ENCODE measurements at regions not wholly inside any gene's neighbourhood (a gene's known extent, or its start where the extent isn't known, plus 50 kb on each side); places are given as distances from the start of the nearest gene placed in this dataset.
A peak's percentile ranks its signal among the peaks of the same experiment; 100 is the strongest.
"Not testable (repeated sequence)": the region's sequence is repeated elsewhere in the genome, so short reads cannot be mapped to it uniquely, and the experiment has no call there.

GRCh38 chr21:28877318-28877884, 115.3 kb downstream of the LTN1 start:
- no peak for ATAC-seq
- Mint-ChIP-seq H3K27me3 (no peaks in the 10 kb centered on the region), H3K9me3 (no peaks in the 10 kb centered on the region), H3K4me1 (no peaks in the 10 kb centered on the region), H3K27ac (peak overlapping the region in 1 of 2 donors; percentile 17), H3K4me3 (no peak overlapping the region)
- no peak for DNase-seq

- ATAC-seq, result no peak
- Mint-ChIP-seq H3K27me3 (no peaks in the 10 kb centered on the region), H3K4me3 (no peak overlapping the region), H3K4me1 (no peaks in the 10 kb centered on the region), H3K27ac (no peak overlapping the region), H3K9me3 (no peaks in the 10 kb centered on the region)
- no peak for DNase-seq
These were observed 117.6 kb downstream of the LTN1 start for GRCh38 chr21:28875078-28875477.

- H3K27me3 Mint-ChIP-seq, result no peaks in the 10 kb centered on the region
- ATAC-seq (no peak), DNase-seq (no peak)
- H3K4me3 Mint-ChIP-seq, result no peak overlapping the region
- H3K27ac Mint-ChIP-seq, result no peak overlapping the region
- H3K4me1 Mint-ChIP-seq, result no peaks in the 10 kb centered on the region
- no peaks in the 10 kb centered on the region for H3K9me3 Mint-ChIP-seq
These were observed 120.5 kb downstream of the LTN1 start for GRCh38 chr21:28872218-28872617.

GRCh38 chr21:28871388-28872010, 121.2 kb downstream of the LTN1 start:
- Mint-ChIP-seq H3K4me1 (no peaks in the 10 kb centered on the region), H3K27ac (no peak overlapping the region), H3K4me3 (no peak overlapping the region), H3K9me3 (no peaks in the 10 kb centered on the region), H3K27me3 (no peaks in the 10 kb centered on the region)
- DNase-seq (no peak), ATAC-seq (no peak)

- Mint-ChIP-seq H3K9me3 (no peaks in the 10 kb centered on the region), H3K27me3 (no peaks in the 10 kb centered on the region), H3K4me3 (no peak overlapping the region), H3K4me1 (no peaks in the 10 kb centered on the region), H3K27ac (no peak overlapping the region)
- ATAC-seq (no peak), DNase-seq (no peak)
These were observed 125.3 kb downstream of the LTN1 start for GRCh38 chr21:28867401-28867800.

GRCh38 chr21:28865488-28866186, 127.0 kb downstream of the LTN1 start:
- DNase-seq, result no peak
- Mint-ChIP-seq H3K4me1 (no peaks in the 10 kb centered on the region), H3K9me3 (no peaks in the 10 kb centered on the region), H3K27ac (no peak overlapping the region), H3K27me3 (no peaks in the 10 kb centered on the region), H3K4me3 (no peak overlapping the region)
- no peak for ATAC-seq

- no peak overlapping the region for H3K4me3 Mint-ChIP-seq
- DNase-seq (no peak), ATAC-seq (no peak)
These were observed 134.3 kb downstream of the LTN1 start for GRCh38 chr21:28858424-28858823.

GRCh38 chr21:28857752-28858151, 134.9 kb downstream of the LTN1 start:
- Mint-ChIP-seq H3K27ac (no peak overlapping the region), H3K27me3 (no peaks in the 10 kb centered on the region), H3K4me3 (no peak overlapping the region), H3K9me3 (peaks cover 6 to 7% of the 10 kb centered on the region in 2 donors), H3K4me1 (no peaks in the 10 kb centered on the region)
- DNase-seq, result no peak
- no peak for ATAC-seq

More at GRCh38 chr21:28858424-28858823, 134.3 kb downstream of the LTN1 start:
- Mint-ChIP-seq H3K27me3 (no peaks in the 10 kb centered on the region), H3K9me3 (peaks cover 6 to 7% of the 10 kb centered on the region in 2 donors), H3K27ac (no peak overlapping the region), H3K4me1 (no peaks in the 10 kb centered on the region)

GRCh38 chr21:28856588-28857250, 136.0 kb downstream of the LTN1 start:
- DNase-seq, result no peak
- Mint-ChIP-seq H3K9me3 (peaks cover 6 to 7% of the 10 kb centered on the region in 2 donors), H3K4me3 (no peak overlapping the region), H3K27me3 (no peaks in the 10 kb centered on the region), H3K4me1 (no peaks in the 10 kb centered on the region), H3K27ac (no peak overlapping the region)
- no peak for ATAC-seq

GRCh38 chr21:28852706-28853105, 140.0 kb downstream of the LTN1 start:
- Mint-ChIP-seq H3K4me1 (peaks cover 6% of the 10 kb centered on the region), H3K9me3 (peaks cover 0 to 7% of the 10 kb centered on the region in 2 donors), H3K27ac (no peak overlapping the region), H3K27me3 (no peaks in the 10 kb centered on the region), H3K4me3 (no peak overlapping the region)
- ATAC-seq (no peak), DNase-seq (no peak)

- Mint-ChIP-seq H3K27ac (no peak overlapping the region), H3K27me3 (no peaks in the 10 kb centered on the region), H3K9me3 (peaks cover 0 to 7% of the 10 kb centered on the region in 2 donors), H3K4me1 (peaks cover 6% of the 10 kb centered on the region), H3K4me3 (no peak overlapping the region)
- ATAC-seq, result no peak
- no peak for DNase-seq
These were observed 141.0 kb downstream of the LTN1 start for GRCh38 chr21:28851645-28852044.

GRCh38 chr21:28839237-28839636, 153.4 kb downstream of the LTN1 start:
- H3K27ac Mint-ChIP-seq, result peak overlapping the region in 1 of 2 donors; percentile 4

GRCh38 chr21:28837426-28837825, 155.3 kb downstream of the LTN1 start:
- H3K4me3 Mint-ChIP-seq, result peak overlapping the region; percentile 39 to 66
- H3K9me3 Mint-ChIP-seq, result peaks cover 15 to 21% of the 10 kb centered on the region in 2 donors
- not testable (repeated sequence) for ATAC-seq, DNase-seq, H3K27me3 Mint-ChIP-seq
- peaks cover 76% of the 10 kb centered on the region for H3K4me1 Mint-ChIP-seq
- peak overlapping the region; percentile 77 to 84 for H3K27ac Mint-ChIP-seq

More at GRCh38 chr21:28839237-28839636, 153.4 kb downstream of the LTN1 start:
- Mint-ChIP-seq H3K4me1 (peaks cover 60% of the 10 kb centered on the region), H3K9me3 (peaks cover 18 to 27% of the 10 kb centered on the region in 2 donors)
- H3K4me3 Mint-ChIP-seq, H3K27me3 Mint-ChIP-seq, ATAC-seq, DNase-seq: not testable (repeated sequence)

GRCh38 chr21:28836588-28836987, 156.1 kb downstream of the LTN1 start:
- peaks cover 11 to 18% of the 10 kb centered on the region in 2 donors for H3K9me3 Mint-ChIP-seq
- not testable (repeated sequence) for H3K27me3 Mint-ChIP-seq, DNase-seq, ATAC-seq
- peak overlapping the region; percentile 96 to 99 for H3K27ac Mint-ChIP-seq
- peak overlapping the region; percentile 83 to 88 for H3K4me3 Mint-ChIP-seq
- peaks cover 79% of the 10 kb centered on the region for H3K4me1 Mint-ChIP-seq

- no peaks in the 10 kb centered on the region for H3K27me3 Mint-ChIP-seq
- peaks cover 4 to 13% of the 10 kb centered on the region in 2 donors for H3K9me3 Mint-ChIP-seq
- peak overlapping the region; percentile 16 to 83 for H3K4me3 Mint-ChIP-seq
- peaks cover 90% of the 10 kb centered on the region for H3K4me1 Mint-ChIP-seq
- H3K27ac Mint-ChIP-seq, result peak overlapping the region; percentile 69 to 83
- no peak for ATAC-seq
- no peak for DNase-seq
These were observed 158.1 kb downstream of the LTN1 start for GRCh38 chr21:28834335-28835238.
